ENCODE measurements at regions not wholly inside any gene's neighbourhood (a gene's known extent, or its start where the extent isn't known, plus 50 kb on each side); places are given as distances from the start of the nearest gene placed in this dataset.
"Not testable (repeated sequence)": the region's sequence is repeated elsewhere in the genome, so short reads cannot be mapped to it uniquely, and the experiment has no call there.

DNA sequence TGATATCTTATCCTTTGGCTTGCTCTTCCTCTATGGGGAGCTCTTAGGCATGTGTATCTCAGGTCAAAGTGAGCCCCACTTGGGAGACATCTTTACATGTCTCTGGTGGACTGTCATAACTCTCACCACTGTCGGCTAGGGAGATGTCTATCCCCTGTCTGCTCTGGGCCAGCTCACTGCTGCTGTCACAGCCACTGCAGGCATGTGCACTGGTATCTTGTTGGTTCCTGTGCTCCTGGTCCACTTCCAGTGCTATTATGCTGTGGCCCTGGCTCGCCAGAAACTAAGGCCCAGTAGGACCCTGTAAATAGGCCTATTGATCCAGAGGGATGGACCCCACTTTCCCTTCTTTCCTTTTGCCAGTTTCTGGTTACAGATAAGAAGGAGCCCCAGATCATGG, 56.6 kb upstream of the LAS1L start:
- TF ChIP-seq CTCF (IDR thresholded peaks at IDR 0.05; ENCODE audit: control extremely low read depth, extremely low read depth, low read depth, missing control alignments): no peak
- CTCF ChIA-PET: interaction anchor here (1.8 kb wide), 2 partner anchors 10 to 11 kb away, joined by 5 read pairs; no protein-coding TSS in a partner anchor
- no peak for DNase-seq (ENCODE audit: extremely low spot score)
- POLR2A ChIA-PET: no interaction called here

DNA sequence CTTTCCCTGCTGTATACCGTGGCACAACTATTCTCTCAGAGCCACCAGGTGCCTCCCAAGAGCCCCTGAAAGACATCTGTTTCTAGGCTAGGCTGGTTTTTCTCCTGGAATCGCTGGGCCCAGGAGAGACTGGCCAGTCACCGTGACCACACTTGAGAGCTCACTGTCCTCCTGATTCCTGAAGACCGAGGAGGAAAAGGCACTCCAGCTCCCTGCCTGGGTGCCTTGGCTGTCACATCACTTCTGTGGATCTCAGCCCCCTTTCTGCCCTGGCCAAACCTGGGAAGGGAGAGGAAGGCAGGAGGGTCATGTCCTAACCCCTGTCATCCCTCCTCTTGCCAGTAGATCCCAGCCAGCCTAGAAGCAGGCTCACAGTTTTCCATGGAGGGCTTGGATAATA, 54.7 kb upstream of the LAS1L start:
- ChIA-PET POLR2A (no interaction called here), CTCF (interaction anchor here (1.3 to 1.8 kb wide), 3 partner anchors 13 to 1140 kb away, joined by 3 to 5 read pairs (median 5); no protein-coding TSS in a partner anchor)
- no peak for DNase-seq (ENCODE audit: extremely low spot score)
- no peak for TF ChIP-seq CTCF (IDR thresholded peaks at IDR 0.05; ENCODE audit: control extremely low read depth, extremely low read depth, low read depth, missing control alignments)

- DNase-seq (ENCODE audit: extremely low spot score): no peak
- CTCF ChIA-PET: interaction anchor here (0.9 to 1.3 kb wide), 2 partner anchors 16 to 77 kb away, joined by 3 read pairs; no protein-coding TSS in a partner anchor
- TF ChIP-seq CTCF (IDR thresholded peaks at IDR 0.05; ENCODE audit: control extremely low read depth, extremely low read depth, low read depth, missing control alignments): no peak
- POLR2A ChIA-PET: no interaction called here
These were observed 54.2 kb upstream of the LAS1L start for GRCh38 chrX:65588795-65589194.

GRCh38 chrX:65587616-65588526, 53.3 kb upstream of the LAS1L start:
- no peak for DNase-seq (ENCODE audit: extremely low spot score)
- CTCF ChIA-PET: interaction anchor here (0.9 kb wide), 1 partner anchor 76 kb away, joined by 3 read pairs; no protein-coding TSS in a partner anchor
- POLR2A ChIA-PET: interaction anchor here (0.5 kb wide), 1 partner anchor 8 kb away, joined by 3 read pairs; no protein-coding TSS in a partner anchor
- no peak for TF ChIP-seq CTCF (IDR thresholded peaks at IDR 0.05; ENCODE audit: control extremely low read depth, extremely low read depth, low read depth, missing control alignments)

- TF ChIP-seq CTCF (IDR thresholded peaks at IDR 0.05; ENCODE audit: control extremely low read depth, extremely low read depth, low read depth, missing control alignments): no peak
- ChIA-PET POLR2A (no interaction called here), CTCF (no interaction called here)
- DNase-seq (ENCODE audit: extremely low spot score): no peak
These were observed 51.9 kb upstream of the LAS1L start for GRCh38 chrX:65586491-65586890.

DNA sequence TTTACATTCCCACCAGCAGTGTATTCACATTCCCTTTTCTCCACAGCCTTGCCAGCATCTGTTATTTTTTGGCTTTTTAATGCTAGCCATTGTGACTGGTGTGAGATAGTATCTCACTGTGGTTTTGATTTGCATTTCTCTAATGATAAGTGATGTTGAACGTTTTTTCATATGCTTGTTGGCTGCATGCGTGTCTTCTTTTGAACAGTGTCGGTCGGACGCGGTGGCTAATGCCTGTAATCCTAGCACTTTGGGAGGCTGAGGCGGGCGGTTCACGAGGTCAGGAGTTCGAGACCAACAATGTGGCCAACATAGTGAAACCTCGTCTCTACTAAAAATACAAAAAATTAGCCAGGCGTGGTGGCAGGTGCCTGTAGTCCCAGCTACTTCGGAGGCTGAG, 50.6 kb upstream of the LAS1L start:
- CTCF ChIA-PET: interaction anchor here (1.4 kb wide), 1 partner anchor 9 kb away, joined by 5 read pairs; no protein-coding TSS in a partner anchor
- DNase-seq (ENCODE audit: extremely low spot score); POLR2A ChIA-PET: not testable (repeated sequence)

Measured in GM10248 (cell line).